ENCODE measurements at regions not wholly inside any gene's neighbourhood (a gene's known extent, or its start where the extent isn't known, plus 50 kb on each side); places are given as distances from the start of the nearest gene placed in this dataset.
"Not testable (repeated sequence)": the region's sequence is repeated elsewhere in the genome, so short reads cannot be mapped to it uniquely, and the experiment has no call there.

DNA sequence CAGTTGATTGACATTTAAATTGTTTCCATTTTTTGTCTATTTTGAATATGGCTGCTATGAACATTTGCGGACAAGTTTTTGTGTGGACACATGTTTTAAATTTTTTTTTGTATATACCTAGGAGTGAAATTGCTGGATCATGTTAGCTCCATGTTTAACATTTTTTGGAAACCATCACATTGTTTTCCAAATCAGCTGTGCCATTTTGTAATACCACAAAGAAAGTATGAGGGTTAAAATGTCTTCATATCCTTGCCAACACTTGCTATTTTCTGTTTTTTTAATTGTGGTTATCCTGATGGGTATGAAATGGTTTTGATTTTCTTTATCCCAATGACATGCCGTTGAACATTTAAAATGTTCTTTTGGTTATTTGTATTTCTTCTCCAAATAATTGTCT is 52.1 kb downstream of the CARTPT start:
- DNase-seq (ENCODE audit: low read depth in 2 of 2): no peak

DNA sequence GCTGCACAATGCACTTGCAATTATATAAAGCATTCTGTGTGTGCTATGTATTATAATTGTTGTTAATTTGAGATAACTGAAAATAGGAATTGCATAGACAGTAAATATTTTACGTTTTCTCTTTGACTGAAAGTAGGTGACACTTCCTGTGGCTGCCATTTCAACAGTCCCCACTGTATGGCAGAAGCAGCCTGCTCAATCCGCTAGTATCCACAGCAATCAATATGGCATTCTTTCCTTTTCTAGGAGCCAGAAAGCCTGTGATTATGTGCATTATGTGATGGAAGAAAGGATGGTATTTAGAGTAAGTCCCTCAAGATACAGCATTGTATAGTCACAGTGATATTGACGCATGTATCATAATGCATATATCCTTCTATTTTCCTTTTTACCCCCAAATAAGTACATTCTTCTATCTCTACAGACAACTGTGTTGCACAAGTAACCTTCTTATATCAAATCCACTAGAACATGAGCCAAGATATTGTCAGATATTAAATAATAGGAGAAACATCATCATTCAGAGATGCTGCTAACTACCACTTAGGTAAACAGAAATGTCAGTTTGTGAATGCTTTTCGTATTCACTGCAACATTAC is 59.7 kb downstream of the CARTPT start:
- peak; percentile 16 to 22 for DNase-seq (ENCODE audit: low read depth in 2 of 2)

DNA sequence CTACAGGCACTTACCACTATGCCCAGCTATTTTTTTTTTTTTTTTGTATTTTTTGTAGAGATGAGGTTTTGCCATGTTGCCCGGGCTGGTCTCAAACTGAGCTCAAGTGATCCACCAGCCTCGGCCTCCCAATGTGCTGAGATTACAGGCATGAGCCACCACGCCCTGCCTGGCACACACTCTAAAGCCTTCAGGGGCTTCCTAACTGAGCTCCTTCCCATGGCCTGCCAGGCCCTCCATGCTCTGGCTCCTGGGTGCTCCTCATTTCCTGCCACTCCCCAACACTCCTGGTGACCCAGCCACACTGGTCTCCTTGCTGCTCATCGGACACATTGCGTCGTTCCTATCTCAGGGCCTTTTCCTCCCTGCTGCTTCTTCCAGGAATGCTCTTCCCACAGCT is 61.5 kb downstream of the CARTPT start:
- DNase-seq (ENCODE audit: low read depth in 2 of 2): no peak

DNA sequence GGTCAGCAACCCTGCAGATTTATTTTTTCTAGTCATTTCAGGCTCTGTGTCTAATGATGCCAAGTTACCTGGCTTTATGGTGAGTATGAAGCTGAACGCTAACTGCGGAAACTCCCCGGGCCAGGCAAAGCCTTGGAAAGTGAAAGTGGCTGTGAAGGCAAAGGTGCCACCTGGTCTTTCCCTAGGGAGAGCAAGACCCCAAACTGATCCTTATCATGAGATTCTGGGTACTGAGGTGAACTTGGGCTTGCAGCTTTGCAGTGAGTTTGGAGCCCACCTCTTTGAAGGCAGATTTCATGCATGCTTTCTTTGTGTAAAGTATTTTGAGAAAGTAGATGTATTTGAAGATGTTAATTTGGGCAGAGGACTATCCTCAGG is 63.3 kb downstream of the CARTPT start:
- no peak for DNase-seq (ENCODE audit: low read depth in 2 of 2)

DNA sequence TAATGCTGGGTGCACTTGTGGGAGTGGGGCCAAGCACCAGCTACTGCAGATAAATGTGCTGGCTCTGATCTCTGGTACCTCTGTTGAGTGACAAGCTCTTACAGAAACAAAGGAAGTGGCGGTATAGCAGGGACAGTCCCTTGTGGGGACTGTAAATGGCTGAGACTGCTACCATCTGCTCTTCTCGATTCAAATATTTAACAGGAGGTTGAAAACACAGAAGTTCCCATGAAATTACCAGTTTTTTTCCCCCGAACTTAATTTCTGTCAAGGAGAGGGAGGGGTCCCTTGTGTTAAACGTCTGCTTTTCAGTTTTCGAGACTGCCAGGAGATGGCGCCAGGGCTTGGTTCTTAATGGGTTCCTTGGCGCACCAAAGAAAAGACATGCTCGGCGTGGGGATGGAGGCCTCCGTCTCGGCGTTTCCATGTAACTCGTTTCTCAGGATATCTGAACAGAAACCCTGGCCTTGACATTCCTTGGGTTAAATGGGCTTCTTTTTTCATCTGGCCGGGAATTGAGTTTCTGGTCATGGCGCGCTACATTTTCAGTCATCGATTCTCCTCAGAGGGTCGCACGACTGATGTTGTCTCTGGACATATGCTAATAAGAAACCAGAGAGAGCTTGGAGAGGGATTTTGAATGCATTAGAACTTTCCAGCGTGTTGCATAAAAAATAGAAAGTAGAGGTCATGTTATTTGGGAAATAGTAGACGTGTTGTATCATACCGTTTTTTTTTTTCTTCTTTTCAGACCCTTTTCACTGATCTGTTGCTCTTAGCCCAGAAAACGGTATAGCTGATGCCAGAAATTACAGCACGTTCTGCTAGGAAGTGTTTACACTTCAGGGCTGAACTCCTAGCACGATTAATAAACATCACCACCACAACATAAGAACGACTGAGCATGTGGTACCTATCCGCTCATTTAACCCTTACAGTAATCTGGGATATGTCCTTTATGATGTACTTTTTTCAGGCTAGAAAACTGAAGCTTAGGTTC is 64.0 kb downstream of the CARTPT start:
- DNase-seq (ENCODE audit: low read depth in 2 of 2): peak; percentile 60 to 62

DNA sequence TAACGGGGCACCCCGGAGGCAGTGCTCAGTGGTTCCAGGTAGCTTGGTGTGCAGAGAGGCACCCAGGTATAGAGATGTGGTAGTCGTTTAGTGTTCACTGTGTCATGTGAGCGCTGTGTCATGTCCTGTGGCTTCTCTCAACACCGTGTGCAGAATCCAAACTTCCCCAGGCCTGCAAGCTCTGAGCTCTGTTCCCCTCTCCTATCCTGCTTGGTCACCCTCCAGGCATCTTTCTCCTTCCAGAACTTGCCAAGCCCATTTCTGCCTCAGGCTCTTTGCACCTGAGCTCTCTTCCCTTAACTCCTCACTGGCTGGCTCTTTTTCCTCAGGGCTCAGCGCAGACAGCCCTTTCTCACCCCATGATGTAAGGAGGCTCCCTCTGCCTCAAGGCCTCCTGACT is 64.8 kb downstream of the CARTPT start:
- no peak for DNase-seq (ENCODE audit: low read depth in 2 of 2)

DNA sequence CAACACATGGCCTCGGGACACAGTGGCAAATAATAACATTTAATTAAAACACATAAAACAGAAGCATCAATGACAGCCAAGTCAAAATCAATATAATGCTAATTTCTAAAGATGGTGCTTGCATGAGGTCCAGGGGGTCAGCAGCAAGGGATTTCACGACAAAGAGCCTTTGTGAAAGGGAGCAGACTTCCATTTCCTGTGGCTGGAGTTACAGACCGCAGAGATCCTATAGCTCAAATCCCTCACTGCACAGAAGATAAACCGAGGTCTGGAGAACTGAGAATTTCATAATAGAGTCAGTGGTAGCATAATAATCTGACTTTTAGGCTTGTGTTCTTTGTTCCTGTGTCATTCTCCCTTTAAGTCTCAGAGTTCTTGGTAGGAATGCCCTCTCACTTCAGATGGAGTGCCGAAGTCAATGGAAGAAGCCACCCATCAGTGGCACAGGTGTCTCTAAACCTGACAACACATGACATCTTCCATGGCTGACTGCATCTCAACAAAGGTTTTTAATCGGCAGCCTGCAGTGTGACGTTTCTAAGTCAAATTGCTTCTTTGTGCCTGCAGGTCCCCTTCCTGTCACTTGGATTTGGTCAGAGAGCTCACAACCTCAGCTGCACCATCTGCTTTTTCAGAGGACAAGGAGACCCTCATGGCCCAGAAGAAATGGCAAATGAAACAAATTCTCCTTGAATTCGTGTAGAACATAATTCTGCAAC is 67.4 kb downstream of the CARTPT start:
- DNase-seq (ENCODE audit: low read depth in 2 of 2): no peak

DNA sequence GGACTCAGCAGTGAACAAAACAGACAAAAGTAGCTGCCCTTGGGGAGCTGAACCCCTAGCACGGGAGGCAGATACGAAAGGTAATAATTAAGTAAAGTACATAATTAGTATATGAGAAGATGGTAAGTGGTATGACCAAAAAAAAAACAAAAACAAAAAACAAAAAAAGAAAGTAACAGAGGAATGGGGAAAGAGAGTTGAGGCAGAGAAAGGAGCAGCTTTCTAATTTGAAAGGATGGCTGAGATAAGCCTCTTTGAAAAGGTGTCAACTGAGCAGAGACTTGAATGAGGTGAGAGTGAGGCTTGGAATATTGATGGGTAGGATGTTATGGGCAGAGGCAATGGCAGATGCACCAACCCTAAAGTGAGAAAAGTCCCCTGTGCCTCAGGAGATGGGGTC is 69.7 kb downstream of the CARTPT start:
- DNase-seq (ENCODE audit: low read depth in 2 of 2): no peak

DNA sequence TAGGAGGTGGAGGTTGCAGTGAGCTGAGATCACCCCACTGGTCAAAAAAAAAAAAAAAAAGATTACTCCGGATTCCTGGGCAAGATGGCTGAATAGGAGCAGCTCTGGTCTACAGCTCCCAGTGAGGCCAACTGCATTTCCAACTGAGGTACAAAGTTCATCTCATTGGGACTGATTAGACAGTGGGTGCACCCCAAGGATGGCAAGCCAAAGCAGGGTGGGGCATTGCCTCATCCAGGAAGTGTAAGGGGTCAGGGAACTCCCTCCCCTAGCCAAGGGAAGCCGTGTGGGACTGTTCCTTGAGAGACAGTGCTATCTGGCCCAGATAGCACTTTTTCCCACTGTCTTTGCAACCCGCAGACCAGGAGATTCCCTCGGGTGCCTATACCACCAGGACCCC is 70.7 kb downstream of the CARTPT start:
- DNase-seq (ENCODE audit: low read depth in 2 of 2): no peak

DNA sequence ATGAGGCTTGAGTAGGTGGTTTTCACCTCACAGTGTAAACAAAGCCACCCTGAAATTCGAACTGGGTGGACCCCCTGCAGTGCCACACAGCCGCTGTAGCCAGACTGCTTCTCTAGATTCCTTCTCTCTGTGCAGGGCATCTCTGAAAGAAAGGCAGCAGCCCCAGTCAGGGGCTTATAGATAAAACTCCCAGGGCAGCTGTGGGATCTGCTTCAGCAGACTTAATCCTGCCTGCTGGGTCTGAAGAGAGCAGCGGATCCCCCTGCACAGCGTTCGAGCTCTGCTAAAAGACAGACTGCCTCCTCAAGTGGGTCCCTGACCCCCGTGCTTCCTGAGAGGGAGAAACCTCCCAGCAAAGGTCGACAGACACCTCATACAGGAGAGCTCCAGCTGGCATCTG is 71.4 kb downstream of the CARTPT start:
- no peak for DNase-seq (ENCODE audit: low read depth in 2 of 2)

DNA sequence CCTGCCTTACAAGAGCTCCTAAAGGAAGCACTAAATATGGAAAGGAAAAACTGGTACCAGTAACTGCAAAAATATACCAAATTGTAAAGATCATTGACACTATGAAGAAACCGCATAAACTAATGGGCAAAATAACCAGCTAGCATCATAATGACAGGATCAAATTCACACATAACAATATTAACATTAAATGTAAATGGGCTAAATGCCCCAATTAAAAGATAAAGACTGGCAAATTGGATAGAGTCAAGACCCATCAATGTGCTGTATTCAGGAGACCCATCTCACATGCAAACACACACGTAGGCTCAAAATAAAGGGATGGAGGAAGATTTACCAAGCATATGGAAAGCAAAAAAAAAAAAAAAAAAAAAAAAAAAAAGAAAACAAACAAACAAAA is 73.0 kb downstream of the CARTPT start:
- DNase-seq (ENCODE audit: low read depth in 2 of 2): not testable (repeated sequence)

DNA sequence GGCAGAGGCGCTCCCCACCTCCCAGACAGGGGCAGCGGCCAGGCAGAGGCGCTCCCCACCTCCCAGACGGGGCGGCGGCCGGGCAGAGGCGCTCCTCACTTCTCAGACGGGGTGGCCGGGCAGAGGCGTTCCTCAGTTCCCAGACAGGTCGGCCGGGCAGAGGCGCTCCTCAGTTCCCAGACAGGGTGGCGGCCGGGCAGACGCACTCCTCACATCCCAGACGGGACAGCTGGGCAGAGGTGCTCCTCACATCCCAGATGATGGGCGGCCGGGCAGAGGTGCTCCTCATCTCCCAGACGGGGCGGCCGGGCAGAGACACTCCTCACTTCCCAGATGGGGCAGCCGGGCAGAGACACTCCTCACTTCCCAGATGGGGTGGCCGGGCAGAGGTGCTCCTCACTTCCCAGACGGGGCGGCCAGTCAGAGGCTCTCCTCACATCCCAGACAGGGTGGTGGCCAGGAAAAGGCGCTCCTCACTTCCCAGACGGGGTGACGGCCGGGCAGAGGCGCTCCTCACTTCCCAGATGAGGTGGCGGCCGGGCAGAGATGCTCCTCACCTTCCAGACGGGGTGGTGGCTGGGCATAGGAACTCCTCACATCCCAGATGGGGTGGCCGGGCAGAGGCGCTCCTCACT is 75.1 kb downstream of the CARTPT start:
- DNase-seq (ENCODE audit: low read depth in 2 of 2): no peak

DNA sequence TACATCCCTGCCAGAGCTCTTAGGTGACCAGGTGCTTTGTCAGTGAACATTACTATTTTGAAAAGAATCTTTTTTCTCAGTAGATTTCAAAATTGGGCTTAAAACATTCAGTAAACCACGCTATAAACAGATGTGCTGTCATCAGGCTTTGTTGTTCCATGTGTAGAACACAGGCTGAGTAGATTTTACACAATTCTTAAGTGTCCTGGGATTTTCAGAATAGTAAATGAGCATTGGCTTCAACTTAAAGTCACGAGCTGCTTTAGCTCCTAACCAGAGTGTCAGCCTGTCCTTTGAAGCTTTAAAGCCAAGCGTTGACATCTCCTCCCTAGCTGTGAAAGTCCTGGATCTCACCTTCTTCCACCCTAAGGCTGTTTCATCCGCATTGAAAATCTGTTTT is 83.6 kb downstream of the CARTPT start:
- DNase-seq (ENCODE audit: low read depth in 2 of 2): no peak

DNA sequence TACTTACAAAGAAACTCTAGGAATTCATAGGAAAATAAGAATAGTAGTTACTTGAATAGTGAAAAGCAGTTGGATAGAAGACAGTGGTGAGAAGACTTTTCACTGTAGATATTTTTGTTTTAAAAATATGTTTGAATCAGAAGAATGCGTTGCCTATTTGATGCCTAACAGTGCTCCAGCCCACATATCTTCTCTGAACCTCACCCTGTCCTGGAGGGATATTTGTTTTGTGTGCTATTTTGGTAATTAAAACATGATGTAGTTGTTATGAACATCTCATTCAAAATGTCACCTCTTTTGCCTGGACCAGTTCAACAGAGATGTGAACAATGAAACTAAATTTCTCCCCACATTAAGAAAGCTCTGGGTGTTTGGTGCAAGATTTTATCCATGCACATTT is 87.6 kb downstream of the CARTPT start:
- DNase-seq (ENCODE audit: low read depth in 2 of 2): no peak

DNA sequence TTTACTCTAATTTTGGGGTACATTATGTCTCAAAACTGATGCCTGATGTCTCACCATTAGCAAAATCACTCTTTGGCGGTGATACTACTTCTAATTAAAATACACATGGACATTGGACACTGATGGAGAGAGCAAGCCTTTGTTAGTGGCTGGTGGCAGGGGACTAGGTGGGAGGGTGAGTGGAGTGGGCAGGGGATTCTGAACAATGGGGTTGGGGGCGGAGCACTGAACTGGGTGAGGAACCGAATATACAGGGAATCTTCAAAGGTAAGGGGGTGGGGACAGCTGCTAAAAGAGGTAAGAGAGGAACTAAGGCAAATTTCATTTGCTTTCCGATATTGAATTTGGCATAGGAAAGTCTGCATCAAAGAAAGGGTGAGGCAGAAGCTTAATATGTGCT is 88.8 kb downstream of the CARTPT start:
- DNase-seq (ENCODE audit: low read depth in 2 of 2): no peak

DNA sequence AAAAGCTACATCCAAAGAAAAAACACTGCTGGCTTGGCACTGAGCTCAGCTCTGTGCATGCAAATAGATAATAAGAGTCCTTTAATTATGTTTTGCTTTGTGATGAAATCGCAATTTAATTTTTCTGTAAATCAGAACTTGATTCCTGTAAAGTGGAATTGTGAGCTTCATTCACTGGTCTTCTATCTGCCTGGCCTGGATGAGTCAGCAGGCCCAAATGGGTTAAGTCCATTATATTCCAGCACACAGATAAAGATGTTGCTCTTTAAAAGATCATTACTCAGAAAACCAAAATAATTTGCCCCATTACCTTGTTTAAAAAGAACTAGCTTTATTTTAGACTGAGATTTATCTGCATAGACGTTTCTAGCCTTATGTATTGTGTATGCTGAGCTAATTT is 90.4 kb downstream of the CARTPT start:
- DNase-seq (ENCODE audit: low read depth in 2 of 2): no peak

DNA sequence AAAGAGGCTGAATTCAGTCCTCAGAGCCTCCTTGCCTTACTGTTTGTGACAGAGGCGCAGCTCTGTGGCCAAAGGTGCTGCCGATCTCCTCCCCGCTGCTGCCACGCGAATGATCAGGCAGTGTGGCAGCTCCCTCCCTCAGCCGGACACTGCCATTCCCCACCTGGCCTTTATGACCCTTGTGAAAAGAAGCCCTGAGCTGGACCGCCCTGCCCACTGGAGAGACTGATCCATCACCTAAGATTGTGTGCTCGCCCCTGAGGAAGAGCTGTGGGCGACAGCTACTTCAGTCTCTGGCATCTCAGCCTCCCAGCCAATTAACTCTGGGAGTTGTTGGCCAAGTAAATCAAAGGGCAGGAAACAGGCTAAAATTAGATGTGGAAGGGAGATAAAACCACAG is 90.9 kb downstream of the CARTPT start:
- DNase-seq (ENCODE audit: low read depth in 2 of 2): no peak

DNA sequence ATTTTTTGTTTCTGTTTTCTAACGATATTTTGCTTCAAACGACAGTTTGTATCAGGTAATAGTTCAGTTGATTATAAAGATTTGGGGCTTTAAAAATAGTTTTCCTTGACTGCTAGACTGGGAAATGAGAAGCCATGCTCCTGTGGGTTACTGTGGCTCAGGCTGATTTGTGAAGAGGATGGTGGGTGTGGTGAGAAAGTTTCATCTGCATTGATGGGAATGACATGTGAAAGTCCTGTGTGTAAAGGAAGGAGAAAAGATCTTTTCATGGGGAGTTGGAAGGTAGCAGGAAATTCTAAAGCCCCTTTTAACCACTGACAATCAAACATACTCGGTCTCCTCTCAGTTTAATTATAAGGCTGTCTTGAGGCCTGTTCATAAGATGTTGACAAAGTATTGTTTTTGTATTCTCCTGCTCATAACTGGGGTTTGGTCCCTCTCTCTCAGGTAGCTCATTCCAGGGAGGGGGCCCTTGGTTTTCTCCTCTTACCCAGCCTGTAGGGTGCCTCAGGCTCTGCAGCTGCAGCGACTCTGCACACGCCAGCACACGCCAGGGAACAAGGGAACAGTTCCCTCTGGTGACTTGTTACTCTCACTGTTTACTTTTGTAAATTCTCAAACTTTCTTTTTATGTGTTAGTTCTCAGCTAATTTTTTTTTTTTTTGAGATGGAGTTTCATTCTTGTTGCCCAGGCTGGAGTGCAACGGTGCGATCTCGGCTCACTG is 91.6 kb downstream of the CARTPT start:
- no peak for DNase-seq (ENCODE audit: low read depth in 2 of 2)

DNA sequence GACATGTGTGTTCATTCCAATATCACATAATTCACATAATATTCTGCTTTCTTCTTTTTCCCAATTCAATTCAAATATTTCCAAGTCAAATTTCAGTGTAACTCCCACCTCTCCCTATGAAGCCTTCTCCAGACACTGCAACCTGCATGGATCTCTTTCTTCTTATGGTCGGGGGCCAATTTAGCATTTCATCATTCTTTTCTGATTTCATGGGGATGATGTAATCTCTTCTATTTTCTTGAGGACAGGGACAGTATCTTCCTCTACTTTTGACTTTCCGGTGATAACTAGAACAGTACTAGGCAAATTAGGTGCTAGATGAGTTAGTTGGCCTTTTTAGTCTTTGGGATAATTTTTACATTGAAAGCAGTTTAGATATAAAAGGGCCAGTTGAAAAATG is 92.7 kb downstream of the CARTPT start:
- no peak for DNase-seq (ENCODE audit: low read depth in 2 of 2)

DNA sequence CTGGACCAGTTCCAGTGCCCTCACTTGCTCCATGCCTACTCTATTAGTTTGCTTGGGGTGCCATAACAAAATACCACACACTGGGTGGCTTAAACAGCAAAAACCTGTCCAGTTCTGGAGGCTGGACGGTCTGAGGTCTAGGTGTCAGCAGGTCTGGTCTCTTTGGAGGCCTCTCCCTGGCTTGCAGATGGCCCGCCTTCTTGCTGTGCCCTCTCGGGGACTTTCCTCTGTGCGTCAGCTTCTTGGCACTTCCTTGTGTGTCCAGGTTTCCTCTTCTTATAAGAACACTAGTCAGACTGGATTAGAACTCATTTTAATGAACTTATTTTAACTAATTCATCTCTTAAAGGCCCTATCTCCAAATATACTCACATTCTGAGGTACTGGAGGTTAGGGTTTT is 97.2 kb downstream of the CARTPT start:
- no peak for DNase-seq (ENCODE audit: low read depth in 2 of 2)

DNA sequence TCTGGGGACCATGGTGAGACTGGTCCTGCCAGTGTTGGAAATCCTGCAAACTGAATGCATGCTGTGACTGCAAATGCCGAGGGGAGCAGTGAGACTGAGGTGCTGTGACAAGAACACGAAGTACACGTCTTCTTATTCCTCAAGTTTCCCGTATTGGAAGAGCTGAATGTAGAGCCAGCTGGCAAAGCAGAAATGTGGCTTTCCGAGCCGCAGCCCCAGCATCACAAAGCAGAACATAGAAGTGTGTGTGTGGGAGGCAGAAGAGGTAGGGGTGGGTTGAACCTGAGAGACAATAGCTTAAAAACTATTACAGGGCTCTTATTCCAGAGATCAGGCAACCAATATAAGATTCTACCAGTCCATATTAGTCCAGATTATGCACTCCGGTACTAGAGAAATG is 98.8 kb downstream of the CARTPT start:
- DNase-seq (ENCODE audit: low read depth in 2 of 2): no peak

DNA sequence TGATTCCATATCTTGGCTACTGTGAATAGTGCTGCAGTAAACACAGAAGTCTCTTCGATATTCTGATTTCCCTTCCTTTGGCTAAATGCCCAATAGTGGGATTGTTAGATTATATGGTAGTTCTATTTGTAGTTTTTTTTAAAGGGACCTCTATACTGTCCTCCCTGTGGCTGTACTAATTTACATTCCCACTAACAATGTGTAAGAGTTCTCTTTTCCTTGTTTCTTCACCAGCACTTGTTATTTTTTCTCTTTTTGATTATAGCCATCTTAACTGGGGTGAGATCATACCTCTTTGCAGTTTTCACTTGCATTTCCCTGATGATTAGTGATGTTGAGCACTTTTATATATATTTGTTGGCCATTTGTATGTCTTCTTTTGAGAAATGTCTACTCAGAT is 102.0 kb downstream of the CARTPT start:
- no peak for DNase-seq (ENCODE audit: low read depth in 2 of 2)

All from fibroblast of skin of left quadriceps (primary cell).